ENCODE measurements at regions not wholly inside any gene's neighbourhood (a gene's known extent, or its start where the extent isn't known, plus 50 kb on each side); places are given as distances from the start of the nearest gene placed in this dataset.
A peak's percentile ranks its signal among the peaks of the same experiment; 100 is the strongest.
"Not testable (repeated sequence)": the region's sequence is repeated elsewhere in the genome, so short reads cannot be mapped to it uniquely, and the experiment has no call there.

- H3K4me3 ChIP-seq (replicated peaks; ENCODE audit: low read depth, low read length), result no peak overlapping the region
- DNase-seq (ENCODE audit: extremely low read depth, low read depth), result peak; percentile 92
- TF ChIP-seq, protein P1, sequence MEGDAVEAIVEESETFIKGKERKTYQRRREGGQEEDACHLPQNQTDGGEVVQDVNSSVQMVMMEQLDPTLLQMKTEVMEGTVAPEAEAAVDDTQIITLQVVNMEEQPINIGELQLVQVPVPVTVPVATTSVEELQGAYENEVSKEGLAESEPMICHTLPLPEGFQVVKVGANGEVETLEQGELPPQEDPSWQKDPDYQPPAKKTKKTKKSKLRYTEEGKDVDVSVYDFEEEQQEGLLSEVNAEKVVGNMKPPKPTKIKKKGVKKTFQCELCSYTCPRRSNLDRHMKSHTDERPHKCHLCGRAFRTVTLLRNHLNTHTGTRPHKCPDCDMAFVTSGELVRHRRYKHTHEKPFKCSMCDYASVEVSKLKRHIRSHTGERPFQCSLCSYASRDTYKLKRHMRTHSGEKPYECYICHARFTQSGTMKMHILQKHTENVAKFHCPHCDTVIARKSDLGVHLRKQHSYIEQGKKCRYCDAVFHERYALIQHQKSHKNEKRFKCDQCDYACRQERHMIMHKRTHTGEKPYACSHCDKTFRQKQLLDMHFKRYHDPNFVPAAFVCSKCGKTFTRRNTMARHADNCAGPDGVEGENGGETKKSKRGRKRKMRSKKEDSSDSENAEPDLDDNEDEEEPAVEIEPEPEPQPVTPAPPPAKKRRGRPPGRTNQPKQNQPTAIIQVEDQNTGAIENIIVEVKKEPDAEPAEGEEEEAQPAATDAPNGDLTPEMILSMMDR (IDR thresholded peaks at IDR 0.05; ENCODE audit: low read depth, low read length, missing control alignments), result no peak
These were observed 93.1 kb upstream of the ZDHHC17 start for GRCh38 chr12:76670776-76671175.

DNA sequence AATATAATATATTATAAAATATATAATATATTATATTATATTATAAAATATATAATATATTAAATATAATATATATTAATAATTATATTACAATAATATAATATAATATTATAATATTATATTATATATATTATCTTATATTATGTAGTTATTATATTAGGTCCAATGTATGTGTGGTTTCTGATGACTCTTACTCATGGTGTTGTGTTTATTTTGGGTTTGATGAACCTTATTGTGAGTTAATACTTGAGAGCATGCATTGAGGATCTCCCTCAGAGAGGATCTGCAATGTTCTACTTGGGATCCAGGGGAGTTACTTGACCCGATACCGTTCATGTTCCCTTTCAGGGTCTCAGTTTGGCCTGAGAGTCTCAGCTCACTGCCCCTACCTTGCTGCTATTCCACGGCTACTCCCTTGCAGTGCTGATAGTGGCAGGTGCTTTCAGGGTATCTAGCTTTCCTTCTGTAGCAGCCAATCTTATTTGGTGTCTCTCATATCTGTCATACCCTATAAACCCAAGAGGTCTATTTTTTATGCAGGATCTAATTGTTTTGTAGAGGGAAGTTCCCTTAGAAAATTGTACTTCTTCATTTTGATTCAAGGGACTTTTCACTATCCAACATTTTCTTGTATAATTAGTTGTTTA is 89.1 kb upstream of the ZDHHC17 start:
- TF ChIP-seq, protein P1 (IDR thresholded peaks at IDR 0.05; ENCODE audit: low read depth, low read length, missing control alignments), result no peak
- H3K4me3 ChIP-seq (replicated peaks; ENCODE audit: low read depth, low read length), result no peak overlapping the region
- DNase-seq (ENCODE audit: extremely low read depth, low read depth), result no peak

DNA sequence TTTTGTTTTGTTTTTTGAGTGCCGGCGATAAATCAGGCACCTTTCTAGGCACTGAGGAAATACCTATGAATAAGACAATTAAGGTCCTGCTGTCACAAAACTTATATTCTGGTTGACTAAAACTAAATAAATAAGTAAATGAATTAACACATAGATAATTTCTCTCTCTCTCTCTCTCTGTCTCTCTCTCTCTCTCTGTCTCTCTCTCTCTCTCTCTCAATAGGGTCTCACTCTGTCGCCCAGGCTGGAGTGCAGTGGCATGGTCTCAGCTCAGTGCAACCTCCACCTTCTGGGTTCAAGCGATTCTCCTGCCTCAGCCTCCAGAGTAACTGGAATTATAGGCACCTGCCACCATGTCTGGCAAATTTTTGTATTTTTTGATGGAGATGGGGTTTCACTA is 87.7 kb upstream of the ZDHHC17 start:
- DNase-seq (ENCODE audit: extremely low read depth, low read depth), result not testable (repeated sequence)

DNA sequence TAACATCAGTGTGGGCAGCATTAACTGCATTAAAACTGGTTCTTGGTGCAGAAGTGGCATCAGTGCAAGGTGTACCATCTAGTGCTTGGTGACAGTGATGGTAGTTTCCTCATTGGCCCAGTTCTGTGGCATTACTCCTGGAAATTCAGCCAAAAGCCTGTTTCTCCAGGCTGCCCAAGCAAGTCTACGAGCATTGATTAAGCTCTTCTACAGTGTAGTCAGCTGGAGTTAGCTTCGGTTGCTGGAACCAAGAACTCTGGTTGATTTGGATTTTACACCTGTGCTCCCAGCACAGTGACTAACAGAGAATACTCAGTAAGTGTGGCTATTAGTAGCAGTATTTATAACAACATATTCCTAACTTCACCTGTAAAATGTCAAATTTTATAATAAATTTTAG is 84.9 kb upstream of the ZDHHC17 start:
- no peak for DNase-seq (ENCODE audit: extremely low read depth, low read depth)
- no peak overlapping the region for H3K4me3 ChIP-seq (replicated peaks; ENCODE audit: low read depth, low read length)
- TF ChIP-seq, protein P1 (IDR thresholded peaks at IDR 0.05; ENCODE audit: low read depth, low read length, missing control alignments), result no peak

More for the DNA sequence above, 87.7 kb upstream of the ZDHHC17 start:
- H3K4me3 ChIP-seq (replicated peaks; ENCODE audit: low read depth, low read length), result not testable (repeated sequence)

DNA sequence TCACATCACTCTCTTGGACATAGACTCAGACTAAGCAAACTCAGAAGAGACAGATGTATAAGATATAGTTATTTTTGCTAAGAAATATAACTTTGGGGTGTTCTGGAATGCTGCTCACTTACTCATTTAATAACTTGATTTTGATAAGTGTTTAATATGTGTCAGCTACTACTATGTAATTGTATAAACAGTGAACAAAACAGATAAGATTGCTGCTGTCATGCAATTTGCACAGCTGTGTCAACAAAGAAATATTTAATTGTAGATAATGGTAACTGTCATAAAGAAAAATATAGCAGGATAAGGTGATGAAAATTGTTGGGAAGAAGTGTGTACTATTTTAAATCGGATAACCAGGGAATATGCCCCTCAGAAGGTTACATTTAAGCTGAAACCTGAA is 84.1 kb upstream of the ZDHHC17 start:
- no peak for DNase-seq (ENCODE audit: extremely low read depth, low read depth)

GRCh38 chr12:76680940-76681339 is 83.0 kb upstream of the ZDHHC17 start:
- TF ChIP-seq, protein P1 (IDR thresholded peaks at IDR 0.05; ENCODE audit: low read depth, low read length, missing control alignments), result no peak
- H3K4me3 ChIP-seq (replicated peaks; ENCODE audit: low read depth, low read length), result no peak overlapping the region
- no peak for DNase-seq (ENCODE audit: extremely low read depth, low read depth)

More for the DNA sequence above, 84.1 kb upstream of the ZDHHC17 start:
- TF ChIP-seq, protein P1 (IDR thresholded peaks at IDR 0.05; ENCODE audit: low read depth, low read length, missing control alignments), result no peak
- H3K4me3 ChIP-seq (replicated peaks; ENCODE audit: low read depth, low read length), result no peak overlapping the region

GRCh38 chr12:76685246-76685678 is 78.7 kb upstream of the ZDHHC17 start:
- DNase-seq (ENCODE audit: extremely low read depth, low read depth), result no peak
- TF ChIP-seq, protein P1 (IDR thresholded peaks at IDR 0.05; ENCODE audit: low read depth, low read length, missing control alignments), result no peak
- no peak overlapping the region for H3K4me3 ChIP-seq (replicated peaks; ENCODE audit: low read depth, low read length)

Data from HFF-Myc (cell line).